Kasumi-1 (cell line): ENCODE measurements at regions not wholly inside any gene's neighbourhood (a gene's known extent, or its start where the extent isn't known, plus 50 kb on each side); places are given as distances from the start of the nearest gene placed in this dataset.
"Not testable (repeated sequence)": the region's sequence is repeated elsewhere in the genome, so short reads cannot be mapped to it uniquely, and the experiment has no call there.

Experiments used
- DNase-seq, 2 experiments: peaks; one replicate each; lab custom pipeline; 2025; lab: John Stamatoyannopoulos, UW

GRCh38 chr16:79407005-79407404, 193.5 kb downstream of the MAF start:
- DNase-seq = no peak

GRCh38 chr16:79404571-79404970, 196.0 kb downstream of the MAF start:
- DNase-seq = no peak

- DNase-seq = no peak
Observed at GRCh38 chr16:79403534-79403933, 197.0 kb downstream of the MAF start.

GRCh38 chr16:79402920-79403319, 197.6 kb downstream of the MAF start:
- DNase-seq = no peak

- no peak for DNase-seq
Observed at GRCh38 chr16:79402356-79402755, 198.2 kb downstream of the MAF start.

GRCh38 chr16:79401782-79402181, 198.8 kb downstream of the MAF start:
- no peak for DNase-seq

- no peak for DNase-seq
Observed at GRCh38 chr16:79401157-79401556, 199.4 kb downstream of the MAF start.

- DNase-seq = no peak
Observed at GRCh38 chr16:79400462-79401149, 199.9 kb downstream of the MAF start.

- no peak for DNase-seq
Observed at GRCh38 chr16:79395591-79395990, 204.9 kb downstream of the MAF start.

- no peak for DNase-seq
Observed at GRCh38 chr16:79394206-79394605, 206.3 kb downstream of the MAF start.

GRCh38 chr16:79393564-79393963, 207.0 kb downstream of the MAF start:
- DNase-seq = no peak

GRCh38 chr16:79393127-79393526, 207.4 kb downstream of the MAF start:
- DNase-seq = no peak

GRCh38 chr16:79392081-79392480, 208.5 kb downstream of the MAF start:
- no peak for DNase-seq

GRCh38 chr16:79391395-79391794, 209.1 kb downstream of the MAF start:
- DNase-seq = no peak

- no peak for DNase-seq
Observed at GRCh38 chr16:79390481-79391051, 210.0 kb downstream of the MAF start.

- no peak for DNase-seq
Observed at GRCh38 chr16:79388396-79388795, 212.1 kb downstream of the MAF start.

- DNase-seq = no peak
Observed at GRCh38 chr16:79386299-79386698, 214.2 kb downstream of the MAF start.

GRCh38 chr16:79381603-79382042, 218.9 kb downstream of the MAF start:
- DNase-seq = no peak

- DNase-seq = no peak
Observed at GRCh38 chr16:79380995-79381602, 219.4 kb downstream of the MAF start.

- DNase-seq = no peak
Observed at GRCh38 chr16:79379095-79379494, 221.4 kb downstream of the MAF start.

- not testable (repeated sequence) for DNase-seq
Observed at GRCh38 chr16:79377082-79377481, 223.5 kb downstream of the MAF start.

- DNase-seq = no peak
Observed at GRCh38 chr16:79375351-79375750, 225.2 kb downstream of the MAF start.

- DNase-seq = no peak
Observed at GRCh38 chr16:79372503-79373184, 227.9 kb downstream of the MAF start.
